ENCODE measurements at regions not wholly inside any gene's neighbourhood (a gene's known extent, or its start where the extent isn't known, plus 50 kb on each side); places are given as distances from the start of the nearest gene placed in this dataset.
"Not testable (repeated sequence)": the region's sequence is repeated elsewhere in the genome, so short reads cannot be mapped to it uniquely, and the experiment has no call there.

GRCh38 chr3:81013360-81013759, 748.1 kb downstream of the GBE1 start:
- DNase-seq = no peak
- intact Hi-C loops (cut with DNase I) = no loop called here

DNA sequence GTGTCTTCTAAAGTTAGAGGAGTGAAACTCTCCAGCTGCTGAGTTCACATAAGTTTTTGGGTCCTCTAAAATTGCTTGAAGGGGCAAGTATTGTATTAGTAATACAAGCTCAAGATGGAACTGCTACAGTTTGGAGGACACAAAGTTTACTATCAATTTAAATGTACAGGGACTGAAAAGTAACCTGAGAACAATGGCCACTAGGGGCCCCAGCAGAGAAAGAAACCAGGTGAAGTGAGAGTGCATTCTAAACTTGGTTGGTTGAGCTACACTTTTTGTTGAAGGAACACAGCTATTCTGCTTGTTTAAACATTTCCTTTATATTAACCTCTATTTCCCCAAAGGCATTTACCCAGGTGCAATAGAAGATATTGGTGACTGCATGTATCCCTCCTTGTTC, 755.5 kb downstream of the GBE1 start:
- DNase-seq = no peak
- intact Hi-C loops (cut with DNase I) = no loop called here

DNA sequence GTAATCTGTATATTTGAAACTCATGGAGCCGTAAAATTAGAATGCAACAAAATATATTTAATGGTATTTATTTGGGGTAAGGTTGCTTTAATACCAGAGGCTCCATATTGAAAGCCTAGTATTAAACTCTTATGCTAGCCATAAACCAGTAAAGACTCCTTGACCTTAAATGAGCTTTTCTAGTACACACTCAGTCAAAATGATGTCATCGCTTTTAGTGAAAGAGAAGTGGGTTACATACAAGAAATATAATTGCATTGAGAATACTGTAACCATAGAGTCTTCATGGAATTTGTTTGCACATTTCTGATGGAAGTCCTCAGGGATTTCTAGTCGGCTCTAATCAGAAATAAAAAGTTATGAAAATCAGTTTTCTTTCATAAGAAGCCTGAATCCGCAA, 757.6 kb downstream of the GBE1 start:
- DNase-seq = no peak

DNA sequence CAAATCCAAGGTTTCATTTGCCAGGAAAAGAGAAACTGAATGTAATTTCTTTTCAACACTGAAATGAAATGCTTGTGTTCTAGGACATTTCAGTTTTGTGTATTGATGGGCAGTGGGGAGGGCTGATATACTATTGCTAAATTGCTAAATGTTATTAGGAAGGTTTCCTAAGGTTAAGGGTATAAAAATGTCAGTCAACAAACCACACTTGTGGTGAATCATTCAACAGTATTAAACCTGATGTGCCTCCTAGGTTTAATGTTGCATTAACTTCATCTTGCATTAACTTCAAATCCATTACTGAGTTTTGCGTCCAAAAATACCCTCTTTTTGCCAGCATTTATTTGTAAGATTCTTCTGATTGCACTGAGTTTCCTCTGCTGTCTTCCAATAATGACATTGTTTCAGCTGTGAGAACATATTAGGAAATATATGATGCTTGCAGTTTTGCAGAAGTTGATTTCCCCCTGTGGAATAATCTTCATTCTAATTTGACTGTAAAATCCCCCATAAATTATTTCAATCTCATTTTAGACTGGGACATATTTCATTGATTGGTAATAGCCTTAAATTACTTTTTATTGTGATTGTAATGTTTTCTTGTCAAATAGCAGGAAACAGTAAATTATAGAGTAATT, 758.3 kb downstream of the GBE1 start:
- intact Hi-C loops (cut with DNase I) = no loop called here

More for the DNA sequence above, 757.6 kb downstream of the GBE1 start:
- intact Hi-C loops (cut with DNase I) = no loop called here

DNA sequence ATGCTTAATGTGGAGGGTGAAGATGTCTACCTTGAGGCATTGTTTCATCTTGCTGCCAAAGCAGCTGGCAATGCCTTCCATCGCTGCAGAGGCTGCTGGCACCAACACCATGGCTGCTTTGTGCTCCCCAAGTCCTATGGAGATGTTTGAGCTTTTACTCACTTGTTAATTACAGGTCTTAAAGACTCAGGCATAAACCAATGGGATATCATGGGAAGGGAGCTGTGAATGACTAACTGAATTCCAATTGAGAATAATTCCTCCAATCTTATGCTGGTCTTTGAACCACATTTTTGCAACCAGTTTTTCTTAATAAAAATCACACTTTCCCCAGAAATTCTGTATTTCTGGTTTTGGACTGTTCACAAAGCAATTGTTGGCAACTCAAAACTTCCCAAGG, 762.0 kb downstream of the GBE1 start:
- no peak for DNase-seq
- intact Hi-C loops (cut with DNase I) = no loop called here

More for the DNA sequence above, 758.3 kb downstream of the GBE1 start:
- no peak for DNase-seq

DNA sequence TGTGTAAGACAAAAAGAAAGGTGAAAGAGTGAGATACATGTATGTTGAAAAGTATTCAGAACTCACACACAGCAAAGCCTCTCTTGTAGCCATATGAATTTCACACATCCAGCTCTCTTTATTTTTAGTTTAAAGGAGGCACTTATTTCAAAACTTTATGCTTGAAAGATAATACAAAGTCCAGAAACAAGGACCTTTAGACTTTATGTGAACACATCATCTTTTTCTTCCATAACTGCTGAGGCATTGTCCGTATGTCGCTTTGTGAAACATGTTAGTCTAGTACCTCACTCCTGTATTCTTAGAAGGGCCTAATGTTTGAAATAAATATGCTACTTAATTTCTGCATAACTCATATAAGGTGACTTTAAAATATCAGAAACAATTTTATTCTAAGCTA, 763.4 kb downstream of the GBE1 start:
- DNase-seq = no peak
- intact Hi-C loops (cut with DNase I) = no loop called here

GRCh38 chr3:80997622-80998021, 763.8 kb downstream of the GBE1 start:
- no peak for DNase-seq
- intact Hi-C loops (cut with DNase I) = no loop called here

DNA sequence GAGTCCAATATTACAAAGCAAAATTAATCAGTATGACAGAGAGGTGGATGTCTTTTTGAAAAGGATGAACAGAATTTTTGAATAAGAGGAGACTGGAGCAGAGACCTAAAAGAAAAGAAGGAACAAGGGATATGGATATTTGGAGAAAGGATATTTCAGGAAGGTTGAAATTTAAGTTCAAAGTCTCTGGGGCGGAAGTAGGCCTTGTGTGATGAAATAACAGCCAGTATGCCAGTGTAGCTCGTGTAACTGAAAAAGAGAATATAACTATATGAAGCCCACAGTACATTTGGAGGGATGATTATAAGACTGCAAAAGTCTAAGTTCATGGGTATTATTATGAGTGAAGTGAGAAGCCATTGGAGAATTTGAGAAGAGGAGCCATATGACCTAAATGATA, 766.7 kb downstream of the GBE1 start:
- DNase-seq = no peak
- intact Hi-C loops (cut with DNase I) = no loop called here

DNA sequence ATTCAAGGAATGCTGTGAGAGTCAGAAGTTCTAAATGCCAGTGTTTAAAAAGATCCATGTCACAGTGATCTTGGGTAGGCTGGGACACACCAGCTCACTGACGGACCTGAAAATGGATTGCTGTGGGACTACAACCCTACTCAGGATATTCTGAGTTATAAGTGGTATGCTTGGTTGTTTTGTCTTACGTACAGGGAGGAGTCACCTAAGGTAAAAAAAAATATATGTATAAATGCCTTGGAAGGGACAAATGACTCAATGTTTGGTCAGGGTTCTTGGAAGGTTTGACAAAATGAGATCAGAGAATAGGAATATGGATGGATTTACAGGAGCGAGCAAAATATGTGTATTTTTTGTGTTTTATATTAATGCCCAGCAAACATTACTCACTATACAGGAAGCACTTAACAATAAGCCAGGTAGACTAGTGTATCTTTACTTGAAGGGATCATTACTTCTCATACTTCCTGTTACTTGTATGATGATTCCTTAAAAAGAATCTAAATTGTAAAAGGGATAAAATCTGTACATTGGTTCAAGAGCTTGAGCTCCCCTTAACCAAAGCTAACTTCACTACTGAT, 767.3 kb downstream of the GBE1 start:
- DNase-seq = no peak
- intact Hi-C loops (cut with DNase I) = no loop called here

- no peak for DNase-seq
- intact Hi-C loops (cut with DNase I) = no loop called here
Measured at GRCh38 chr3:80993241-80993945, 768.1 kb downstream of the GBE1 start.

DNA sequence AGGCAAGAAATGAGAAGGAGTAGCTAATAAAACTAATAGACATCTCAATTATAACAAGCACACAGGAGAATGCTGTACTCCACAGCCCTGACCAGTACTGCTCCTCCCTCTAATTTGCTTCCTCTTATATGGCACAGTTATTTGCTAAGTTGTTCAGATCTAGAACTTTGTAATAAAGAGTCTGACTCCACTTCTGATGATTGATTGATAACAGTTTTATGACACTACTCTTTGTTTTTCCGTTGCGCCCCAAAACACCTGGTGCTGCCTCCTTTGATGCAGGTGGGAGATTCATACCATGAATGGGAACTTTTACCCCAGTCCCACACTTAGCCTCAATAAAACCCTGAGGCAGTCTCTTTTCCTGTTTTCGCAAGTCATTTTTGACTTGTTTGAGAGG, 777.7 kb downstream of the GBE1 start:
- intact Hi-C loops (cut with DNase I) = no loop called here
- DNase-seq = no peak

- intact Hi-C loops (cut with DNase I) = no loop called here
- no peak for DNase-seq
Measured at GRCh38 chr3:80978216-80978969, 783.1 kb downstream of the GBE1 start.

DNA sequence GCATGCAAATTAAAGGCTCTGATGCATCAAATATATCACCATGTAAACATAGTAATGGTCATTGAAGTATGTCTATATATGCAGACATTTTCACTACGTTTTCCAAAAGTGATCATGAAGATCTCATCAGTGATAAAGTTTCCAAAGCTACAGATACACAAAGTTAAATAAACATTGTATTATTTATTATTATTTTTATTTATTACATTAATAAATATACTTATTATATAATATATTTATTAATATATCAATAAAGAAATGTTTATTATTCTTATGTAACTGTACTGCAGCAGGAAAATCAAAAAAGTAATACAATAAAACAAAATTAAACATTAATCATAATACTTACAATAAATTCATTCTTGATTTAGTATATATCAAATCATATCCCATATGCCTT, 791.2 kb downstream of the GBE1 start:
- DNase-seq = no peak
- intact Hi-C loops (cut with DNase I) = no loop called here

- no peak for DNase-seq
- intact Hi-C loops (cut with DNase I) = no loop called here
Measured at GRCh38 chr3:80929576-80929975, 831.9 kb downstream of the GBE1 start.

DNA sequence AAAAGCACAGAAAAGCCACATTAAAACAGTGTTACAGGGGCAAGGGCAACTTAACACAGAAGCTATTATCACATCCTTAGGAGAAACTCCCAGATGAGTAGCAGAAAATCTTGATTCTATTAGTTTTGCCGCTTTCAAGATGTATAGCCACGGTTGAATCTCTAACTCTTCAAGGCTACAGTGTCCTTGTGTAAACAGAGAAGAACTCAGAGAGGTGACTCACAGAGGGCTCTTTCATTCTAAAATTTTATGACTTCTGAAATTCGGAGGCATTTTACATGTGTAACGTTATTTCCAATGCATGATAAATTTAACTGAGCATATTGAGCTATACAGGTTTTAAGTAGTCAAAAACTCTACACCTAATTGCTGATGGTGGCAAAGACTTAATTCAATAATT, 846.6 kb downstream of the GBE1 start:
- intact Hi-C loops (cut with DNase I) = no loop called here
- DNase-seq = no peak

GRCh38 chr3:80898211-80898610, 863.2 kb downstream of the GBE1 start:
- no peak for DNase-seq

GRCh38 chr3:80897005-80897404, 864.4 kb downstream of the GBE1 start:
- intact Hi-C loops (cut with DNase I) = not testable (repeated sequence)

More at GRCh38 chr3:80898211-80898610, 863.2 kb downstream of the GBE1 start:
- intact Hi-C loops (cut with DNase I) = no loop called here

GRCh38 chr3:80890571-80890970, 870.9 kb downstream of the GBE1 start:
- DNase-seq = no peak
- intact Hi-C loops (cut with DNase I) = no loop called here

More at GRCh38 chr3:80897005-80897404, 864.4 kb downstream of the GBE1 start:
- DNase-seq = not testable (repeated sequence)

DNA sequence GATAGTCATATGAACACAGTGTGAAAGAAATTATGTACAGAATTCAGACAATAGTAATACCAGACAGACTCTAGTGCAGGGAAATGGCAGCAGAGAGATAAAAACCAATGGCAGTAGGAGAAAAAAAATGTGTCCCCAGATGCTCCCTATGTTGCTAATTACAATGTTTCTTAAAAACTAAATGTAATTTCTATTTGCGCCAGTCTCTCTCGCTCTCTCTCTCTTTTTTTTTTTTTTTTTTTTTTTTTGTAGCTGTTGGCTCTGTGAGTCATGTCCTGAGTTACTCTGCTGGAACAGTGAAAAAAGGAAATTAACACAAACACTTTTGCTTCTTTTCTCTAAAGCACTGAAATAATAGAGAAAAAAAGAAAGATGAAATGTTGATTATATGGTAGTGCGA, 871.9 kb downstream of the GBE1 start:
- DNase-seq = no peak
- intact Hi-C loops (cut with DNase I) = no loop called here

GRCh38 chr3:80870476-80871041, 890.9 kb downstream of the GBE1 start:
- intact Hi-C loops (cut with DNase I) = no loop called here
- DNase-seq = no peak
